ENCODE measurements at regions not wholly inside any gene's neighbourhood (a gene's known extent, or its start where the extent isn't known, plus 50 kb on each side); places are given as distances from the start of the nearest gene placed in this dataset.

- TF ChIP-seq, protein P1, sequence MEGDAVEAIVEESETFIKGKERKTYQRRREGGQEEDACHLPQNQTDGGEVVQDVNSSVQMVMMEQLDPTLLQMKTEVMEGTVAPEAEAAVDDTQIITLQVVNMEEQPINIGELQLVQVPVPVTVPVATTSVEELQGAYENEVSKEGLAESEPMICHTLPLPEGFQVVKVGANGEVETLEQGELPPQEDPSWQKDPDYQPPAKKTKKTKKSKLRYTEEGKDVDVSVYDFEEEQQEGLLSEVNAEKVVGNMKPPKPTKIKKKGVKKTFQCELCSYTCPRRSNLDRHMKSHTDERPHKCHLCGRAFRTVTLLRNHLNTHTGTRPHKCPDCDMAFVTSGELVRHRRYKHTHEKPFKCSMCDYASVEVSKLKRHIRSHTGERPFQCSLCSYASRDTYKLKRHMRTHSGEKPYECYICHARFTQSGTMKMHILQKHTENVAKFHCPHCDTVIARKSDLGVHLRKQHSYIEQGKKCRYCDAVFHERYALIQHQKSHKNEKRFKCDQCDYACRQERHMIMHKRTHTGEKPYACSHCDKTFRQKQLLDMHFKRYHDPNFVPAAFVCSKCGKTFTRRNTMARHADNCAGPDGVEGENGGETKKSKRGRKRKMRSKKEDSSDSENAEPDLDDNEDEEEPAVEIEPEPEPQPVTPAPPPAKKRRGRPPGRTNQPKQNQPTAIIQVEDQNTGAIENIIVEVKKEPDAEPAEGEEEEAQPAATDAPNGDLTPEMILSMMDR (IDR thresholded peaks at IDR 0.05; ENCODE audit: low read length), result no peak
- TF ChIP-seq EZH2 (IDR thresholded peaks at IDR 0.05; ENCODE audit: borderline replicate concordance, low read length), result no peak
These were observed 251.4 kb upstream of the KIF2B start for GRCh38 chr17:53571342-53571741.

Data from OCI-LY1 (cell line).